NCI-H82 (cell line): ENCODE measurements at regions not wholly inside any gene's neighbourhood (a gene's known extent, or its start where the extent isn't known, plus 50 kb on each side); places are given as distances from the start of the nearest gene placed in this dataset.

Experiments
- DNase-seq: peaks from one replicate; lab custom pipeline; 2025; lab: John Stamatoyannopoulos, UW

- DNase-seq = no peak
Observed at GRCh38 chr12:111076199-111076598, 155.8 kb upstream of the MYL2 start.

GRCh38 chr12:111074965-111075364, 154.6 kb upstream of the MYL2 start:
- DNase-seq = no peak

GRCh38 chr12:111074559-111074958, 154.2 kb upstream of the MYL2 start:
- no peak for DNase-seq

GRCh38 chr12:111073370-111073769, 153.0 kb upstream of the MYL2 start:
- DNase-seq = no peak

- no peak for DNase-seq
Observed at GRCh38 chr12:111072299-111072698, 151.9 kb upstream of the MYL2 start.

- DNase-seq = no peak
Observed at GRCh38 chr12:111069886-111070285, 149.5 kb upstream of the MYL2 start.

- no peak for DNase-seq
Observed at GRCh38 chr12:111068290-111068689, 147.9 kb upstream of the MYL2 start.

GRCh38 chr12:111067498-111067897, 147.1 kb upstream of the MYL2 start:
- no peak for DNase-seq

GRCh38 chr12:111066744-111067437, 146.5 kb upstream of the MYL2 start:
- DNase-seq = peak; percentile 52

- DNase-seq = no peak
Observed at GRCh38 chr12:111064982-111065381, 144.6 kb upstream of the MYL2 start.

- no peak for DNase-seq
Observed at GRCh38 chr12:111064154-111064553, 143.8 kb upstream of the MYL2 start.

- no peak for DNase-seq
Observed at GRCh38 chr12:111063295-111064026, 143.1 kb upstream of the MYL2 start.

- DNase-seq = peak; percentile 22
Observed at GRCh38 chr12:111057701-111058425, 137.5 kb upstream of the MYL2 start.

- no peak for DNase-seq
Observed at GRCh38 chr12:111056618-111057521, 136.5 kb upstream of the MYL2 start.

- no peak for DNase-seq
Observed at GRCh38 chr12:111055181-111055880, 135.0 kb upstream of the MYL2 start.

- DNase-seq = no peak
Observed at GRCh38 chr12:111048991-111049390, 128.6 kb upstream of the MYL2 start.

- no peak for DNase-seq
Observed at GRCh38 chr12:111046896-111047295, 126.5 kb upstream of the MYL2 start.

- DNase-seq = no peak
Observed at GRCh38 chr12:111045941-111046340, 125.6 kb upstream of the MYL2 start.

- DNase-seq = no peak
Observed at GRCh38 chr12:111041091-111041490, 120.7 kb upstream of the MYL2 start.

GRCh38 chr12:111040690-111041089, 120.3 kb upstream of the MYL2 start:
- no peak for DNase-seq

- DNase-seq = no peak
Observed at GRCh38 chr12:111038941-111039340, 118.6 kb upstream of the MYL2 start.
